Cardiac fibroblast (primary cell): ENCODE measurements at regions not wholly inside any gene's neighbourhood (a gene's known extent, or its start where the extent isn't known, plus 50 kb on each side); places are given as distances from the start of the nearest gene placed in this dataset.

ENCODE experiments used
- DNase-seq, 2 donors: peaks; one replicate each; pipeline versions ENCODE4 v3.0.0 to v3.0.0-alpha.2; 2010; ENCODE audit warnings: low read depth in 2 of 2
- H3K4me3 ChIP-seq, 2 donors: replicated peaks in 1 of 2; 1 replicate in 1 of 2; 2 replicates in 1 of 2; pipeline ENCODE4 v1.5.1; 2011; ENCODE audit warnings: low read depth in 2 of 2, low read length in 2 of 2, mild to moderate bottlenecking in 2 of 2, moderate library complexity in 1 of 2
- TF ChIP-seq, protein P1 (sequence below): IDR thresholded peaks from one replicate; pipeline ENCODE4 v1.5.1; 2011; ENCODE audit warnings: low read depth, mild to moderate bottlenecking, low read length, inconsistent platforms

- H3K4me3 ChIP-seq, result no peak overlapping the region
- no peak for DNase-seq
- TF ChIP-seq, protein P1, sequence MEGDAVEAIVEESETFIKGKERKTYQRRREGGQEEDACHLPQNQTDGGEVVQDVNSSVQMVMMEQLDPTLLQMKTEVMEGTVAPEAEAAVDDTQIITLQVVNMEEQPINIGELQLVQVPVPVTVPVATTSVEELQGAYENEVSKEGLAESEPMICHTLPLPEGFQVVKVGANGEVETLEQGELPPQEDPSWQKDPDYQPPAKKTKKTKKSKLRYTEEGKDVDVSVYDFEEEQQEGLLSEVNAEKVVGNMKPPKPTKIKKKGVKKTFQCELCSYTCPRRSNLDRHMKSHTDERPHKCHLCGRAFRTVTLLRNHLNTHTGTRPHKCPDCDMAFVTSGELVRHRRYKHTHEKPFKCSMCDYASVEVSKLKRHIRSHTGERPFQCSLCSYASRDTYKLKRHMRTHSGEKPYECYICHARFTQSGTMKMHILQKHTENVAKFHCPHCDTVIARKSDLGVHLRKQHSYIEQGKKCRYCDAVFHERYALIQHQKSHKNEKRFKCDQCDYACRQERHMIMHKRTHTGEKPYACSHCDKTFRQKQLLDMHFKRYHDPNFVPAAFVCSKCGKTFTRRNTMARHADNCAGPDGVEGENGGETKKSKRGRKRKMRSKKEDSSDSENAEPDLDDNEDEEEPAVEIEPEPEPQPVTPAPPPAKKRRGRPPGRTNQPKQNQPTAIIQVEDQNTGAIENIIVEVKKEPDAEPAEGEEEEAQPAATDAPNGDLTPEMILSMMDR, result no peak
These were observed 131.2 kb downstream of the TMX3 start for GRCh38 chr18:68583685-68584084.

GRCh38 chr18:68574311-68574710, 140.6 kb downstream of the TMX3 start:
- no peak overlapping the region for H3K4me3 ChIP-seq
- TF ChIP-seq, protein P1, result no peak
- no peak for DNase-seq

DNA sequence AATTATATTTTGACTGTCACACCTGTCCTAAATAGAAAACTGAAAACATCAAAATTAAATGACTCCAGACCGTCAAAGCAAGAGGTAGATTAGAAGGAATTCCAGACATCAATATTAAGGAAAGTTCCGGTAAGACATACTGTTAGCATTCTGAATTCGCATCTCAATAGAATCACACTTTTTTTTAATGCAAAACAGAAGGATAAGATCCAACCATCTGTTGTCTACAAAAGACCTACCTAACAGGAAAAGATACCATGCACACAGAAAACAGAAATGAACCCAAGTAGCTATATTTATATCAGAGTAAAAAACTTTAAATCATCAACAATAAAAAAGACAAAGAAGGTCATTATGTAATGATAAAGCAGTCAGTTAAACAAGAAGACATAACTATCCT, 145.0 kb downstream of the TMX3 start:
- H3K4me3 ChIP-seq, result no peak overlapping the region

DNA sequence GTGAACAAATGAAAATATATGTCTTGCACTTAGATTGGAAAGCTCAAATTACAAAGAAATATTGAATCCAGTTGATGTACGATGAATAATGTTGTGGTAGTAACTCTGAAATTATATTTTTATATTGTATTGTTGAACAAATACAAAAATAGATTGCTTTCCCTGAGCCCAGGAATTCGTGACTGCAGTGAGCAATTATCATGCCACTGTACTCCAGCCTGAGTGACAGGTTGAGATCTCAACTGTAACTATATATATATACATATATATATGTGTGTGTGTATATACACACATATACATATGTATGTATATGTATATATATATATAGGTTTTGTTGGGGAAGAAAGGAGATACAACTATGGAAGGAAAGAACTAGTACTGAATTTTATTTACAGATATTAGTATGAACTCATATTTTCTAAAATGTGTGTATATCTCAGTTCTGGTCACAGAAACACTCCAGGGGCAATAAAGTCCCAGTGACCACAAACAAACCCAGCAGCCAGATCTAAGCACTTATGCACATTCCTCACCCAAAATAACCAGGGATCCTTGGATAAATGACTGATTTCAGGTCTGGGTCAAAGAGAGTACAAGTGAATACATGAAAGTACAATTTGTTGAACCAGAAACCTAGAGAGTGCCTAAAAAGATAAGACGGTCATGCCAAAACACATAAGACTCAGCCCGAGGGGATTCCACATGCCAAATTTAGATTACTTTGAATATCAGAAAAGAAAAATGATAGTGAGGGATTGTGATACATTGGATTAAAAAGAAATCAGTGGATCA, 146.3 kb downstream of the TMX3 start:
- peak in 1 of 2 donors; percentile 4 for DNase-seq
- no peak overlapping the region for H3K4me3 ChIP-seq
- TF ChIP-seq, protein P1, result no peak

More for the DNA sequence above, 145.0 kb downstream of the TMX3 start:
- TF ChIP-seq, protein P1, result no peak
- no peak for DNase-seq

GRCh38 chr18:68566991-68567390, 147.9 kb downstream of the TMX3 start:
- TF ChIP-seq, protein P1, result no peak
- H3K4me3 ChIP-seq, result no peak overlapping the region
- no peak for DNase-seq

DNA sequence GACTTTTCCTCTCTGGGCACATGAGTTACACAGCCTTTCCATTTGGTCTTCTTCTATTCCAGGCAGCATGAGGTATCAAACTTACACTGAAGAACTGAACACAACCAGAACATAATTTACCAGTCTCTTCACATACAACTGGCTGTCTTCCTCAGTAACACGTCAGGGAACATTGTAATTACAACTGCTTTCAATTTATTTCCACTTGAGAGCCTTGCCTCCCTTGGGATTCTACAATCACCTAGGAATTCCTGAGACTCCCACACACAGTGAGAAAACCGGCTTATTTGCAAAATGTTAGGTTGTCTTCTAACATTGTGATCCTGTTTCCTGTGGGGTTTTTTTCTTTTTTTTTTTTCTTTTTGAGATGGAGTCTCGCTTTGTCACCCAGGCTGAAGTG, 149.9 kb downstream of the TMX3 start:
- DNase-seq, result peak; percentile 24 to 46
- TF ChIP-seq, protein P1, result no peak
- no peak overlapping the region for H3K4me3 ChIP-seq
